H9 (cell line): ENCODE measurements at regions not wholly inside any gene's neighbourhood (a gene's known extent, or its start where the extent isn't known, plus 50 kb on each side); places are given as distances from the start of the nearest gene placed in this dataset.

Experiments
- DNase-seq: peaks from one replicate; pipeline ENCODE4 v3.0.0-alpha.2; 2017
- H2AFZ ChIP-seq: one replicate; pipeline ENCODE4 v1.6.1; 2013; ENCODE audit warnings: mild to moderate bottlenecking, low read length, control low read depth, moderate library complexity
- H2AK5ac ChIP-seq: 2 replicates; pipeline ENCODE4 v1.6.1; 2013; ENCODE audit warnings: low read length, control low read depth, mixed read lengths; ENCODE audit not compliant: insufficient read length
- H2BK120ac ChIP-seq: one replicate; pipeline ENCODE4 v1.6.1; 2013; ENCODE audit warnings: low read depth, mild to moderate bottlenecking, low read length, control low read depth, inconsistent platforms; ENCODE audit not compliant: poor library complexity, severe bottlenecking
- H2BK12ac ChIP-seq: 2 replicates; pipeline ENCODE4 v1.6.1; 2013; ENCODE audit warnings: low read length, control low read depth, mixed read lengths, low read depth; ENCODE audit not compliant: insufficient read length
- H2BK15ac ChIP-seq: 2 replicates; pipeline ENCODE4 v1.6.1; 2013; ENCODE audit warnings: low read depth, low read length, control low read depth
- H2BK20ac ChIP-seq: one replicate; pipeline ENCODE4 v1.6.1; 2013; ENCODE audit warnings: low read depth, mild to moderate bottlenecking, low read length, control low read depth, inconsistent platforms; ENCODE audit not compliant: poor library complexity, severe bottlenecking
- H2BK5ac ChIP-seq: 2 replicates; pipeline ENCODE4 v1.6.1; 2013; ENCODE audit warnings: low read length, control low read depth, mixed read lengths; ENCODE audit not compliant: insufficient read length
- H3K14ac ChIP-seq: 2 replicates; pipeline ENCODE4 v1.6.1; 2013; ENCODE audit warnings: low read length, control low read depth; ENCODE audit not compliant: insufficient read depth
- H3K18ac ChIP-seq: 2 replicates; pipeline ENCODE4 v1.6.1; 2013; ENCODE audit warnings: low read depth, mild to moderate bottlenecking, mixed read lengths, low read length, control low read depth; ENCODE audit not compliant: insufficient read length
- H3K23ac ChIP-seq: 2 replicates; pipeline ENCODE4 v1.6.1; 2013; ENCODE audit warnings: low read length, control low read depth, mixed read lengths, low read depth; ENCODE audit not compliant: insufficient read length
- H3K23me2 ChIP-seq: 2 replicates; pipeline ENCODE4 v1.6.1; 2013; ENCODE audit warnings: low read depth, mild to moderate bottlenecking, mixed read lengths, low read length, control low read depth; ENCODE audit not compliant: insufficient read length, poor library complexity, severe bottlenecking
- H3K27ac ChIP-seq: 2 replicates; pipeline ENCODE4 v1.5.1; 2013; ENCODE audit warnings: low read length, control low read depth, mixed read lengths, low read depth; ENCODE audit not compliant: insufficient read length
- H3K27me3 ChIP-seq: 2 replicates; pipeline ENCODE4 v1.6.1; 2013; ENCODE audit warnings: low read length, control low read depth, inconsistent platforms; ENCODE audit not compliant: insufficient read depth
- H3K4ac ChIP-seq: 2 replicates; pipeline ENCODE4 v1.6.1; 2013; ENCODE audit warnings: low read depth, mild to moderate bottlenecking, control low read depth, inconsistent platforms, low read length, moderate library complexity
- H3K4me1 ChIP-seq: 2 replicates; pipeline ENCODE4 v1.6.1; 2013; ENCODE audit warnings: low read length, control low read depth, inconsistent platforms; ENCODE audit not compliant: insufficient read depth
- H3K4me2 ChIP-seq: 2 replicates; pipeline ENCODE4 v1.6.1; 2013; ENCODE audit warnings: low read length, control low read depth, mixed read lengths; ENCODE audit not compliant: insufficient read length, insufficient read depth
- H3K56ac ChIP-seq: 2 replicates; pipeline ENCODE4 v1.6.1; 2013; ENCODE audit warnings: low read depth, mild to moderate bottlenecking, mixed read lengths, low read length, control low read depth; ENCODE audit not compliant: insufficient read length
- H3K79me1 ChIP-seq: 2 replicates; pipeline ENCODE4 v1.6.1; 2013; ENCODE audit warnings: low read depth, mild to moderate bottlenecking, moderate library complexity, low read length, control low read depth, inconsistent platforms; ENCODE audit not compliant: insufficient read depth, poor library complexity, severe bottlenecking
- H3K79me2 ChIP-seq: 2 replicates; pipeline ENCODE4 v1.6.1; 2013; ENCODE audit warnings: low read length, control low read depth, inconsistent platforms; ENCODE audit not compliant: insufficient read depth
- H3K9ac ChIP-seq: 2 replicates; pipeline ENCODE4 v1.6.1; 2013; ENCODE audit warnings: low read length, control low read depth, mixed read lengths; ENCODE audit not compliant: insufficient read length; ENCODE audit errors: extremely low read depth
- H3K9me3 ChIP-seq: one replicate; pipeline ENCODE4 v1.6.1; 2013; ENCODE audit warnings: low read depth, low read length, inconsistent platforms; ENCODE audit not compliant: control insufficient read depth
- H3T11ph ChIP-seq: one replicate; pipeline ENCODE4 v1.6.1; 2013; ENCODE audit warnings: mild to moderate bottlenecking, low read length, control low read depth, inconsistent platforms
- H4K20me1 ChIP-seq: one replicate; pipeline ENCODE4 v1.6.1; 2013; ENCODE audit not compliant: control insufficient read depth, insufficient read length, insufficient read depth
- H4K5ac ChIP-seq: 2 replicates; pipeline ENCODE4 v1.6.1; 2013; ENCODE audit warnings: low read depth, mild to moderate bottlenecking, mixed read lengths, low read length, control low read depth; ENCODE audit not compliant: insufficient read length
- H4K8ac ChIP-seq: replicated peaks from 2 replicates; pipeline ENCODE4 v1.6.1; 2013; ENCODE audit warnings: low read length, control low read depth, mixed read lengths, low read depth; ENCODE audit not compliant: insufficient read length
- H4K91ac ChIP-seq: 2 replicates; pipeline ENCODE4 v1.6.1; 2013; ENCODE audit warnings: low read depth, mild to moderate bottlenecking, moderate library complexity, mixed read lengths, low read length, control low read depth; ENCODE audit not compliant: insufficient read length
- H3K27ac Mint-ChIP-seq, 3 experiments: 2 replicates in 2 of 3; 3 replicates in 1 of 3; pipeline ENCODE4 v1.8.0; 2020 to 2021; ENCODE audit warnings: mixed read lengths in 3 of 3, mild to moderate bottlenecking in 1 of 3, moderate library complexity in 1 of 3
- H3K27me3 Mint-ChIP-seq: 2 replicates; pipeline ENCODE4 v1.8.0; 2021; ENCODE audit warnings: low read depth, mild to moderate bottlenecking, moderate library complexity, mixed read lengths
- H3K36me3 Mint-ChIP-seq, 3 experiments: 2 replicates in 2 of 3; 3 replicates in 1 of 3; pipeline ENCODE4 v1.8.0; 2020 to 2021; ENCODE audit warnings: low read depth in 3 of 3, mixed read lengths in 3 of 3; ENCODE audit not compliant: insufficient read depth in 1 of 3
- H3K4me1 Mint-ChIP-seq, 2 experiments: 2 replicates each; pipeline ENCODE4 v1.8.0; 2020; ENCODE audit warnings: mixed read lengths in 2 of 2
- H3K4me3 Mint-ChIP-seq, 2 experiments: 2 replicates in 1 of 2; 3 replicates in 1 of 2; pipeline ENCODE4 v1.8.0; 2020 to 2021; ENCODE audit warnings: mild to moderate bottlenecking in 2 of 2, mixed read lengths in 2 of 2, moderate library complexity in 1 of 2
- H3K9me3 Mint-ChIP-seq, 2 experiments: 2 replicates in 1 of 2; 3 replicates in 1 of 2; pipeline ENCODE4 v1.8.0; 2020; ENCODE audit warnings: mild to moderate bottlenecking in 2 of 2, mixed read lengths in 2 of 2, moderate library complexity in 1 of 2
- CTCF ChIP-seq: fragments of 200-600 bp; sonication (generic); conservative IDR thresholded peaks from 3 replicates; pipeline ENCODE4 v1.8.0; 2021; ENCODE audit warnings: antibody characterized with exemption, mild to moderate bottlenecking
- WGBS: extraction: QIAGEN DNeasy Blood & Tissue Kit; methylation state at CpG from one replicate; pipeline ENCODE4 v1.1.7; 2013; ENCODE audit warnings: missing lambda C conversion rate, low lambda C conversion rate, mixed read lengths; ENCODE audit not compliant: insufficient read length; ENCODE audit errors: extremely low coverage; 5-methylcytosine and 5-hydroxymethylcytosine counted together

- no peak for DNase-seq
- H3K4me1 Mint-ChIP-seq = peaks cover 2 to 3% of the 10 kb centered on the region in 2 experiments; a peak in 2 of 4 replicates
- H3K4me3 Mint-ChIP-seq = no peak overlapping the region
- no peak for TF ChIP-seq CTCF
- H2BK5ac ChIP-seq = no peak overlapping the region
- H4K91ac ChIP-seq = no peak overlapping the region
- no peak overlapping the region for H3K18ac ChIP-seq
- no peak overlapping the region for H2BK12ac ChIP-seq
- no peak overlapping the region for H3T11ph ChIP-seq
- H4K20me1 ChIP-seq = no peaks in the 10 kb centered on the region
- H3K4ac ChIP-seq = no peak overlapping the region
- H3K56ac ChIP-seq = no peak overlapping the region
- H3K4me2 ChIP-seq = no peak overlapping the region
- no peaks in the 10 kb centered on the region for H3K27me3 Mint-ChIP-seq
- H2AK5ac ChIP-seq = no peak overlapping the region
- H3K36me3 Mint-ChIP-seq = no peaks in the 10 kb centered on the region
- no peak overlapping the region for H3K27ac ChIP-seq
- no peaks in the 10 kb centered on the region for H3K4me1 ChIP-seq
- no peak overlapping the region for H4K5ac ChIP-seq
- no peak overlapping the region for H2BK120ac ChIP-seq
- H2BK20ac ChIP-seq = no peak overlapping the region
- no peaks in the 10 kb centered on the region for H3K79me2 ChIP-seq
- no peak overlapping the region for H3K23ac ChIP-seq
- H3K9ac ChIP-seq = no peak overlapping the region
- no peak overlapping the region for H4K8ac ChIP-seq
- H2AFZ ChIP-seq = no peak overlapping the region
- no peak overlapping the region for H3K27ac Mint-ChIP-seq
- no peaks in the 10 kb centered on the region for H3K9me3 ChIP-seq
- no peaks in the 10 kb centered on the region for H3K79me1 ChIP-seq
- WGBS = no CpG with 5 or more reads among the region's 4 CpGs
- H2BK15ac ChIP-seq = no peak overlapping the region
- no peaks in the 10 kb centered on the region for H3K27me3 ChIP-seq
- H3K23me2 ChIP-seq = no peaks in the 10 kb centered on the region
- H3K14ac ChIP-seq = no peak overlapping the region
- H3K9me3 Mint-ChIP-seq = no peaks in the 10 kb centered on the region
These were observed 145.1 kb downstream of the CDC42EP3 start for GRCh38 chr2:37526323-37526722.
